Activated T-helper 2 cell treated with anti-CD3 and anti-CD28 coated beads, Interferon-gamma antibody, Interleukin-2, Interleukin-4, amounts not matched to agents 10 μg/mL and 5 μg/mL and 100 μg/mL, durations not matched to agents 14 hours and 24 hours and 36 hours (primary cell): ENCODE measurements at regions not wholly inside any gene's neighbourhood (a gene's known extent, or its start where the extent isn't known, plus 50 kb on each side); places are given as distances from the start of the nearest gene placed in this dataset.

Experiments
- DNase-seq: peaks from one replicate; pipeline ENCODE4 v3.0.0; 2021; ENCODE audit warnings: low spot score
- H3K27ac Mint-ChIP-seq: one replicate; pipeline ENCODE4 v1.8.0; 2021; ENCODE audit warnings: mixed read lengths
- H3K27me3 Mint-ChIP-seq: one replicate; pipeline ENCODE4 v1.8.0; 2021; ENCODE audit warnings: low read depth, mixed read lengths
- H3K36me3 Mint-ChIP-seq: one replicate; pipeline ENCODE4 v1.8.0; 2021; ENCODE audit warnings: low read depth, mixed read lengths
- H3K4me1 Mint-ChIP-seq: one replicate; pipeline ENCODE4 v1.8.0; 2021; ENCODE audit warnings: low read depth, mixed read lengths
- H3K4me3 Mint-ChIP-seq: one replicate; pipeline ENCODE4 v1.8.0; 2021; ENCODE audit warnings: low read depth, mild to moderate bottlenecking, moderate library complexity, mixed read lengths
- H3K9me3 Mint-ChIP-seq: one replicate; pipeline ENCODE4 v1.8.0; 2021; ENCODE audit warnings: mixed read lengths
- intact Hi-C: fragments of 100-400 bp; cut with micrococcal nuclease; formaldehyde crosslinking; loops from one replicate; pipeline ENCODE4 v1.15.1; 2023

DNA sequence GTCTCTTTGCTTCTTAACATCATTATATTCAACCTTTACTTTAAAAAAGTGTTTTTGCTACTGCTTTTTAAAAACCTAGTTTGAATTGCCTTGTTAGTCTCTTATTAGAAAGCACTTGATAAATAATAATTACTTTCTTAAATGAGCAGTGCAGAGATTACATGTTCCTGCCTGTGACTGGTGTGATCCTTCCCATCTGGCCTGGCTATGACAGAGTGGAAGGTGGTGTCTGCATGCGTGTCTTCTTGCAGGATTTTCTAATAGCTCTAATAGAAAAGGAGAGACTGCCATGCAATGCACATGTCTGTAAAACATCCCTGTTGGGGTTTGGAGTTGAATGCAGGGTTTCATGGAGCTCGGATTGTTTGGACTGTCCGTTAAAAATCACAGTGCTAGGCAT, 425.8 kb upstream of the TPM1 start:
- Mint-ChIP-seq H3K9me3 (no peaks in the 10 kb centered on the region), H3K4me3 (no peak overlapping the region), H3K36me3 (no peaks in the 10 kb centered on the region), H3K4me1 (no peaks in the 10 kb centered on the region), H3K27me3 (peaks cover 9% of the 10 kb centered on the region), H3K27ac (no peak overlapping the region)
- intact Hi-C loops, result no loop called here
- DNase-seq, result no peak

DNA sequence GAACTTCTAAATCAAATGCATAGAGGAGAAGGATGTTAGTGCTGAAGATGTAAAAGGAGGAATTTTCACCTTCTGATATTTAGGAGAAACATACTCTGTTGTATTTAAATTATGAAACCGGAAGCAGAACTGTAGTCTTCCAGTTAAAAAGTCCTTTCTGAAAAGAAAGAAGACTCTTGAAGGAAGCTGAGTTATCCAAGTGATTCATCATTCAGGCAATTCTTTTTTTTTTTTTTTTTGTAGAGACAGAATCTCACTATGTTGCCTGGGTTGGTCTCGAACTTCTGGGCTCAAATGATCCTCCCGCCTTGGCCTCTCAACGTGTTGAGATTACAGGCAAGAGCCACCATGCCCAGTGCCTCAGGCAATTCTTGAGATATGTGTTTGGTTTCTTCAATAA, 424.8 kb upstream of the TPM1 start:
- Mint-ChIP-seq H3K27ac (no peak overlapping the region), H3K4me1 (no peaks in the 10 kb centered on the region), H3K9me3 (no peaks in the 10 kb centered on the region), H3K4me3 (no peak overlapping the region), H3K36me3 (no peaks in the 10 kb centered on the region), H3K27me3 (peaks cover 7% of the 10 kb centered on the region)
- intact Hi-C loops, result no loop called here
- no peak for DNase-seq

DNA sequence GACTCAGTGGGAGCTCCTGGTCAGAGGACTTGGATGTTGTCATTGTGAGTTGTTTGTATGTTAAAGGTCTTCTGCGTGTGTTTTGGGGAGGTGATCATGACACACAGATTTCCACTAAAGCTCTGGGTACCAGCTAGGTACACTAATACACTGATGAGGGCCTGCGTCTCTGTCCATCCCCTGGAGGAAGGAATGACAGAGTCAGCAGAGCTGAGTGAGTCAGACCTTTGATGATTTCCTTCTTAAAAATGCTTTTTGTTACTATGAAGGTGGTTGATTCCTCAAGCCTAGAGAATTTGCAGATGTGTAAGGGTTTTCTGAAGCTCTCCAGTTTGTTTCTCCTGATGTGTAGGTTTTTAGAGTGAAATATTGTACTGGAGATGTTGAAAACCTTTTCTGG, 424.1 kb upstream of the TPM1 start:
- Mint-ChIP-seq H3K27ac (no peak overlapping the region), H3K9me3 (no peaks in the 10 kb centered on the region), H3K27me3 (peaks cover 7% of the 10 kb centered on the region), H3K36me3 (no peaks in the 10 kb centered on the region), H3K4me3 (no peak overlapping the region), H3K4me1 (no peaks in the 10 kb centered on the region)
- no peak for DNase-seq
- intact Hi-C loops, result no loop called here

DNA sequence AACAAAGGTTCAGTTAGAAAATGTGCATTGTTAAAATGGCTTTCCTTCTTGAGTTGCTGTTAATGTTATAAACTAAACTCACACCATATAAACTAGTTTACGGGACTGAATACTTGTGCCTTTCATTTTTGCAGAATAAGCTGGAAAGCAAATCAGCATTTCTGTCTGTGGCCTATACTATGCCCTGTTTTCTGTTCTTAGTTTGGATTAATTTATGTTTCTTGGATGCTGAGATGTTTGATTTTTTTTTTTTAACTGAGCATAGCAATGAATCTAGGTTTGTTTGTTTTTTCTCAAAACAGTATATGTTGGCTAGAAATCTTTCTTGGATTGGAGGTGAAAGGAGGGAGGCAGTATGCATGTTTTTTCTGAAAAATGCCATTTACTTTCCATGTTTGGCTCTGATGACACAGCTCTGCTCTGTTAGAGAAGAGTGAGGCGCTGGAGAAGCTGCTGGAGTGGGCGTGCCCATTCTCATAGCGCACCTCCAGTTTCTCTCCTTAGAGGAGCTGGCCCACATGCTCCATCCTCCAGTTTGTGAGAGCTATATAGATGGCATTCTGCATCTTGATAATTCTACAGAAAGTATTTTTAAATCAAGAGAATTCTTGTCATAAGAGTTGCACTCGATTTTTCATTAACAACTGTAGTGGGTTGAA, 423.6 kb upstream of the TPM1 start:
- intact Hi-C loops, result no loop called here
- Mint-ChIP-seq H3K4me3 (no peak overlapping the region), H3K27ac (no peak overlapping the region), H3K4me1 (no peaks in the 10 kb centered on the region), H3K27me3 (peaks cover 5% of the 10 kb centered on the region), H3K9me3 (no peaks in the 10 kb centered on the region), H3K36me3 (no peaks in the 10 kb centered on the region)
- DNase-seq, result no peak

DNA sequence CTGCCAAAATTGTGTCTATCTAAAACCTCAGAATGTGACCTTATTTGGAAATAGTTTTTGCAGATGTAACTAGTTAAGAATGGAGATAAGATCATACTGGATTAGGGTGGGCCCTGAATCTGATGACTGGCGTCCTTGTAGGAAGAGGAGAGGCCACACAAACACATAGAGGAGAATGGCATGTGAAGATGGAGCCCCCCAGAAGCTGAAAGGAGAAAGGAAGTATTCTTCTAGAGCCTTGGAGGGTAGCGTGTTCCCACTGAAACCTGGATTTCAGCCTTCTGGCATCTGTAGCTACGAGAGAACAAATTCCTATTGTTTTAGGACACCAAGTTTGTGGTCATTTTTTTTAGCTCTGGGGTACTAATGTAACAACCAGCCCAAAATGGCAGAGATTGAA, 423.0 kb upstream of the TPM1 start:
- Mint-ChIP-seq H3K4me3 (no peak overlapping the region), H3K4me1 (no peaks in the 10 kb centered on the region), H3K9me3 (no peaks in the 10 kb centered on the region), H3K27ac (no peak overlapping the region), H3K27me3 (peaks cover 5% of the 10 kb centered on the region), H3K36me3 (no peaks in the 10 kb centered on the region)
- DNase-seq, result no peak
- intact Hi-C loops, result no loop called here

DNA sequence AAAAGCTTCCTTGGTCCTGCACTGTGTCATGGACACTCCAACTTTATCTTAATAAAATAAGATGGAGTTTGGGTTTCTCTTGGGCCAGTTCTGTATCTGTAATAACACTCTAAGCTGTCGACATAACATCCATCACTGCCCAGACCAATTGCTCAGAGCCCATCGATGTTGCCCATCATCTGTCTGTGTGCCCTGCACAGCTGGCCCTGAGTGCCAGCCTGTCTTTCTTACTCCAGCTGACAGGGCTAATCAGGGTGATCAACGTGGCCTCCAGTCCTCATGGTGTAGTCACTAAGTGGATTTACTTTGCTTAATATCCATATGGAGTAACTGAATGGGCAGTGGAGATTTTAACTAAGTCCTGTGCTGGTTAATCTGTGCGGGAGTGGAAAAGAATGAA, 419.8 kb upstream of the TPM1 start:
- peaks cover 2% of the 10 kb centered on the region for H3K4me1 Mint-ChIP-seq
- no peaks in the 10 kb centered on the region for H3K9me3 Mint-ChIP-seq
- H3K27ac Mint-ChIP-seq, result no peak overlapping the region
- peaks cover 5% of the 10 kb centered on the region for H3K27me3 Mint-ChIP-seq
- no peak overlapping the region for H3K4me3 Mint-ChIP-seq
- intact Hi-C loops, result no loop called here
- no peaks in the 10 kb centered on the region for H3K36me3 Mint-ChIP-seq
- DNase-seq, result no peak

DNA sequence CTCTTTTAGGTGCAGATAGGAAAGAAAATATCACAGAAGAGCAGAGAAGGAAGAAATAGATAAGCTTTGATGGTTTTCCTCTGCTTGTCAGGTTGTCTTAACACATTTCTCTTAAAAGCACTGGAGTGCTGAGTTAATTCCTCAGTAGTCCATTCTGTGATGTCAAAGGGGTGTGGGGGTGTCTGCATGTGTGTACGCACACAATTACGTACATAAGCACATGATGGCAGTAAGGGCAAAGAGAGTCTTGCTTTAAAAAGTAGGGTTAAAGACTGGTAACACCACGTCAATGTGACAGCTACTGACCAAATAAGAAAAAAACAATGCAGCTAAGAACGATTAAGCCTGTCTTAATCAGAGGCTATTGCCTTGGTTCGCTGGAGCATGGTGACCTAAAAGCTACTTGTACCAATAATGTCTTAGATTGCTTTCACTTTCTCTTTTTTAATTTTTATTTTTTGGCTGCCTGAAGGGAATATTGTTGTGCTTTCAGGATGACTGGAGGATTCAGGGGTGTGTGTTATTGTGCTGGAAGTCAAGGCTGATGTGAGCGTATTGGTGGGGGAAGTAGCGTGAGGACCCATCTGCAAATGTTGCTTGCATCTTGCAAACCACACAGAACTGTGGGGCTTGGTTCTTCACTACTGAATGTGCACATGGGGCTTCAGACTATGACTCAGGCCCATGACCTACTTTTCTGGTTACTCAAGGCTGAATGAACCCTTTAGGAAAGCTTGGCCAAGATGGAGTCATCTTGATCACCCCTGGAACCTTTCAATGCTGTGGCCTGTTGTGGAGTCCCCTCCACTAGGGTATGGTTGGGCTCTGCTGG, 417.8 kb upstream of the TPM1 start:
- H3K9me3 Mint-ChIP-seq, result no peaks in the 10 kb centered on the region
- H3K36me3 Mint-ChIP-seq, result no peaks in the 10 kb centered on the region
- no peak overlapping the region for H3K27ac Mint-ChIP-seq
- H3K4me3 Mint-ChIP-seq, result no peak overlapping the region
- H3K4me1 Mint-ChIP-seq, result peaks cover 2% of the 10 kb centered on the region
- peaks cover 7% of the 10 kb centered on the region for H3K27me3 Mint-ChIP-seq
- intact Hi-C loops, result no loop called here
- DNase-seq, result no peak

DNA sequence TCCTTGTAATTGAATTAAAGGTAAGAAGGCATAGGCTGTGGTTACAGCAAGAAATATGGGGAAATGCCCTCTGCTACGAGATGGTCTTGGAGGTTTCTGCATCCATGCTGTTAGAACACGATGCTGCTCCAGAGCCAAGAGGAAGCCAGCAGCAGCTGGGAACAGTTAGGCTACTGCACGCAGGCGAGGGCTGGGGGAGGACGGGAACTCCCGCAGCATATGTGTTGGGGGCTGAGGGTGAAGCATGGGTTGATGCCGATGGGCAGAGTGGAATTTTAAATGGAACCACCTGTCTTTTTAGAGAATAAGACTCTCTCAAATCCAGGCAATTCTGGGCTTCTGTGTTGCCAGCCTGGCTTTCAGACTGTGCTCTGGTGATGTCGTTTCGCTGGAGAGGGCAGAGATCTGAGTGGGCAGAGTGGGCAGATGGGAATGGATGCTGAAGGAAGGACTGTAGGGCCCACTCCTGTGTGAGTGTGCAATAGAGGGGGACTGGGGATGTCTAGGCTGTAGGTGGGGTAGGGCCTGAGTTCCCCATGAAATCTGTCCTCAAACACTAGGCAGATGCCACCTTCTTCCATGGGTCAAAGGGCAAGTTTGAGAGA, 417.0 kb upstream of the TPM1 start:
- intact Hi-C loops, result no loop called here
- Mint-ChIP-seq H3K27ac (no peak overlapping the region), H3K4me1 (peaks cover 2% of the 10 kb centered on the region), H3K9me3 (no peaks in the 10 kb centered on the region), H3K27me3 (peaks cover 13% of the 10 kb centered on the region), H3K4me3 (no peak overlapping the region), H3K36me3 (no peaks in the 10 kb centered on the region)
- DNase-seq, result no peak

DNA sequence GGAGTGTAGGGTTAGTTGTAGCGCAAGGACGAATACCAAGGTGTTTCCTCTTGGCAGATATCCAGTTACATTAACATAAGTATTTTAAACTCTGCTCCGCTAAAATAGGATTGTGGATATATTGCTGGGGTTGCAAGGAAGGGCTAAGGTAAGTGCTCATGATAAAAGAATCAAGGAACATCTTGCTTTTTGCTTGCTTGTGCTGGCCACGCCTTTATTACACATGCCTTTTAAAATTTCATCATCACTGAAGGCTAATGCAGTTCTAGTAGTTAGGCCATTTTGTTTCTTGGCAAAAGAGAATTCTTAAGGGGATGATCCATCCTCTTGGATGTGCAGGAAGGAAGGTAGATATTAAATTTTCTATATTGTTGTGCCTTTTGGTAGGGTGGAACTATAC, 415.6 kb upstream of the TPM1 start:
- Mint-ChIP-seq H3K27me3 (peaks cover 23% of the 10 kb centered on the region), H3K9me3 (no peaks in the 10 kb centered on the region), H3K4me1 (peaks cover 2% of the 10 kb centered on the region), H3K36me3 (no peaks in the 10 kb centered on the region), H3K27ac (no peak overlapping the region), H3K4me3 (no peak overlapping the region)
- DNase-seq, result no peak
- intact Hi-C loops, result no loop called here

DNA sequence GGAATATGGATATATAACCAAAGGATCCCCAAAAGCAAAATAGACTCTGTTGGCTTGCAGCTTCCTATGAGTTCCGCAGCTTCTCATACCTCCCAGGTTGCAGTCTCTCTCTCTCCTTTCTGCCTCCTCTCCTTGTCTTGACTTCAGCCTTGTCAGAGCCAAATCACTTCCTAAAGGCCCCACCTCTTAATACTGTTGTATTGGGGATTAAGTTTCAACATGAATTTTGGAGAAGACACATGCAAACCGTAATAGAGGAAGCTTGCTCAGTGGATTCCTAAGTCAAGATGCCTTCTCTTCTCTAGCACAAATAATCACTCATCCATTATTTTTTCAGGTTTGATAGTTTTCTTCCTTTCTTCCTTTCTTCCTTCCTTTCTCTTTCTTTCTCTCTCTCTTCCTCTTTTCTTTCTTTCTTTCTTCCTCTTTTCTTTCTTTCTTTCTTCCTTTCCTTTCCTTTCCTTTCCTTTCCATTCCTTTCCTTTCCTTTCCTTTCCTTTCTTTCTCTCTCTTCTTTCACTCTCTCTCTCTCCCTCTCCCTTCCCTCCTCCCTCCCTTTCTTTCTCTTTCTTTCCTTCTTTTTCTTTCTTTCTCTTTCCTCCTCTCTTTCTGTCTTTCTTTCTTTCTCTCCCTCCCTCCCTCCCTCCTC, 411.3 kb upstream of the TPM1 start:
- intact Hi-C loops, result no loop called here
- Mint-ChIP-seq H3K27ac (no peak overlapping the region), H3K4me3 (no peak overlapping the region), H3K4me1 (no peaks in the 10 kb centered on the region), H3K36me3 (no peaks in the 10 kb centered on the region), H3K27me3 (peaks cover 25% of the 10 kb centered on the region), H3K9me3 (no peaks in the 10 kb centered on the region)
- no peak for DNase-seq

DNA sequence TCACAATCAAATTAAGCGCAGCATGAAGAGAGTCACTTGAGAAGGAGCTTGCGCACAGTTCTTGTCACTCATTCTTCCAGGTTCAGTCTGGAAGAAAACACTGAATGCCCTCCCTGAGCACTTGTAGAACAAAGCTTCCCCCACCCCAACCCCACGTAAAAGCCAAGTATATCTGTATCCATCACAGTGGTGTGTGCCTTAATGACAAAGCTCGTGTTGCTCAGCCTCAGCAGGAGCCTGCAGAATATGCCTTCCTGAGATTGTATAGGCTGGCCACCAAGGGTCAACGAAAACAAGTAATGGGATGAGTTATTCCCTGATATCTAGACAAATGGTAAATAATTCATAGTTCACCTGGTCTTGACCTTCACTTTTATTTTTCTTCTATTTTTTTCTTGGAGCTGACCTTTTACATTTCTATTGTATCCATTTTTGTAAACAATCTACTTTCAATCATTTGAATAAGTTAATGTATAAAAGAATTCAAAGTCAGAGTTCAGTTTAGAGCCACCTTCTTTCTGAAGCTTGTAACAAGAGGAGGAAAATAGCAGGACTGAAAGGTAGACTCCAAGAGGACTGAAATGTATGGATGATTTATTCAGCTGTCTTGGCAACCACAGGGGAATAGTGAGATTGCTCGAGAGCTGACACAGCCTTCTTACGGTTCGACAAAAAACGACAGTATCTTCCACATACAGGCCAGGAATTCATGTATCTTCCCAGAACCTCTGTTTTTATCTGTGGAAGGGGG, 405.5 kb upstream of the TPM1 start:
- Mint-ChIP-seq H3K27me3 (peaks cover 2% of the 10 kb centered on the region), H3K9me3 (no peaks in the 10 kb centered on the region), H3K36me3 (no peaks in the 10 kb centered on the region), H3K27ac (no peak overlapping the region), H3K4me1 (peaks cover 5% of the 10 kb centered on the region), H3K4me3 (no peak overlapping the region)
- DNase-seq, result no peak
- intact Hi-C loops, result no loop called here

DNA sequence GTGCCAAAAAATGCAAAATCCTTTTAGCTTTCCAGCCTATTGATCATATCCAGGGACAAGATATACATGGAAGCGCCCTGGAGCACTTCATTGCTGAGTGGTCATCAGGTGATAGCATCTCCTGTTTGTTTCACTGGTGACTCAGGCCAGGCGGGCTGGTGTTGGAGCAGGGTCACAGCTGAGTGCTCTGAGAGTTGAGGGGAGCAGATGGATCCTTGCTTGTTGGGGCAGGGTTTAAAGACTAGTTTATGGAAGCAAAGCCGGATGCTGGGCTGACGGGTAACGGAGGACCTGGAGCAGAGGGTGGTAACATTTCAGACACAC, 405.0 kb upstream of the TPM1 start:
- intact Hi-C loops, result no loop called here
- Mint-ChIP-seq H3K27me3 (peaks cover 2% of the 10 kb centered on the region), H3K9me3 (no peaks in the 10 kb centered on the region), H3K4me3 (no peak overlapping the region), H3K27ac (no peak overlapping the region), H3K4me1 (peaks cover 6% of the 10 kb centered on the region), H3K36me3 (no peaks in the 10 kb centered on the region)
- no peak for DNase-seq
